ENCODE measurements at regions not wholly inside any gene's neighbourhood (a gene's known extent, or its start where the extent isn't known, plus 50 kb on each side); places are given as distances from the start of the nearest gene placed in this dataset.

DNA sequence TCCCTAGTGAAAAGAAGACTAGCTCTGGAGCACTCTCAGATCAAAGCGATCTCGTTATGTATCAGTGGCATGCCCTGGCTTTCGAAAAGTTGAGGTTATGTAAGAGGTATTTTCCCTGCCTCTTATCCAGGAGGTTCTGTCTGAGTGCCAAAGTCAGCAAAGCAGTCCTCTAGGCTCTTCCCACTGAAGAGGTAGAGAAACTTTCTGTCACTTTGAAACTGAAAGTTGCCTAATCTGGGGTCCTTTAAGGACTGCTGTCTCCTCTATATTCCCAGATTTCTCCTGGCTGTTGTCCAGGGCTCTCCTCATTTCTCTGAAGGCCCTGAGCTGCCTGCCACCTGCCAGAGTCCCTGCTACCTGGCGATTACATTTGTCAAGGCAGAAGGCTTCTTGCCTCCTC is 96.3 kb downstream of the B3GNT2 start:
- Histone ChIP-seq H3K4me3 (ENCODE audit: low read depth, low read length) (no peak overlapping the region), H3K27ac (ENCODE audit: low read depth) (no peak overlapping the region), H3K4me1 (ENCODE audit: insufficient read depth) (no peaks in the 10 kb centered on the region), H3K36me3 (ENCODE audit: insufficient read depth) (no peaks in the 10 kb centered on the region)
- DNase-seq (ENCODE audit: extremely low spot score), result no peak
- WGBS, result 37% methylated on average over 4 of the region's 4 CpGs

DNA sequence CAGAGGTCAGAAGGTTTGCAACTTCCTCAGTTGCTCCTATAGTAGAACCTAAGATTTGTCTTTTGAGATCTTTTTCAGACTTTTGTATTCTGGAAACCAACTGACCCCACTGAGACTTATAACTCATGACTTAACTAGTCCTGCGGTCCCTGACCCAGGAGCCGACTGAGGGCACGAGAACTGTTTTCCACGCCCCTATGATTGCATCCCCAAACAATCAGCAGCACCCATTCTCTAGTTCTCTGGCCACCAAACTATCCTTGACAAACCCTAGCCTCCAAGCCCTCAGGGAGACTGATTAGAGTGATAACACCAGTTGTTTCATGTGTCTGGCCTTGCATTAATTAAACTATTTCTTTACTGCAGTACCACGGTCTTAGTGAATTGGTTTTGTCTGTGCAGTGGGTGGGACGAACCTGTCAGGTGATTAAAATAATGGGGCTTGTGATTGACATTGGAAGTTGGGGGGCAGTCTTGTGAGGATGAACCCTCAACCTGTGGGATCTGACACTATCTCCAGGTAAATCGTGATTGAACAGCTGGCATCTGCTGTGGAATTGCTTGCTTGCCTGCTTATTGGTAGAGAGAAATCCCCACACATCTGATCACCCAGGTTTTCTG is 95.7 kb downstream of the B3GNT2 start:
- no peak for DNase-seq (ENCODE audit: extremely low spot score)
- H3K36me3 ChIP-seq (ENCODE audit: insufficient read depth), result no peaks in the 10 kb centered on the region
- H3K27ac ChIP-seq (ENCODE audit: low read depth), result no peak overlapping the region
- WGBS, result 88% methylated on average over 7 of the region's 7 CpGs
- no peak overlapping the region for H3K4me3 ChIP-seq (ENCODE audit: low read depth, low read length)
- no peaks in the 10 kb centered on the region for H3K4me1 ChIP-seq (ENCODE audit: insufficient read depth)

DNA sequence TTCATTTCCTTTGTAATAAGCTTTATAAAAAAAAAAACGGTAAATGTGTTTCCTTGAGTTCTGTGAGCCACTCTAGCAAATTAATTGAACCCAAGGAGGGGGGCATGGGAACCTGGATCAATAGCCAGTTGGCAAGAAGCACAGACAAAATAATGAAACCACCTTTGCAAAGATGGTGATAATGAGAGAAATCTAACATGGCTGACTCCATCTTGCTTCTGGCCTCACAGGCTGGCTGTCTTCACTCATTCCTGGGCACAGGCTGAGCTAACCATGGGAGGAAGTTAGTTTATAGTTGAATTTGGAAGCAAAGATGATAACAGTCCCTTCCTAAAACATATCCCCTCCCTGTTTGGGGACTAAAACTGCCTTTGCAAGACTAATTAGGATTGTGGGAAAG is 95.1 kb downstream of the B3GNT2 start:
- WGBS, result 89% methylated on average over 1 of the region's 1 CpG

DNA sequence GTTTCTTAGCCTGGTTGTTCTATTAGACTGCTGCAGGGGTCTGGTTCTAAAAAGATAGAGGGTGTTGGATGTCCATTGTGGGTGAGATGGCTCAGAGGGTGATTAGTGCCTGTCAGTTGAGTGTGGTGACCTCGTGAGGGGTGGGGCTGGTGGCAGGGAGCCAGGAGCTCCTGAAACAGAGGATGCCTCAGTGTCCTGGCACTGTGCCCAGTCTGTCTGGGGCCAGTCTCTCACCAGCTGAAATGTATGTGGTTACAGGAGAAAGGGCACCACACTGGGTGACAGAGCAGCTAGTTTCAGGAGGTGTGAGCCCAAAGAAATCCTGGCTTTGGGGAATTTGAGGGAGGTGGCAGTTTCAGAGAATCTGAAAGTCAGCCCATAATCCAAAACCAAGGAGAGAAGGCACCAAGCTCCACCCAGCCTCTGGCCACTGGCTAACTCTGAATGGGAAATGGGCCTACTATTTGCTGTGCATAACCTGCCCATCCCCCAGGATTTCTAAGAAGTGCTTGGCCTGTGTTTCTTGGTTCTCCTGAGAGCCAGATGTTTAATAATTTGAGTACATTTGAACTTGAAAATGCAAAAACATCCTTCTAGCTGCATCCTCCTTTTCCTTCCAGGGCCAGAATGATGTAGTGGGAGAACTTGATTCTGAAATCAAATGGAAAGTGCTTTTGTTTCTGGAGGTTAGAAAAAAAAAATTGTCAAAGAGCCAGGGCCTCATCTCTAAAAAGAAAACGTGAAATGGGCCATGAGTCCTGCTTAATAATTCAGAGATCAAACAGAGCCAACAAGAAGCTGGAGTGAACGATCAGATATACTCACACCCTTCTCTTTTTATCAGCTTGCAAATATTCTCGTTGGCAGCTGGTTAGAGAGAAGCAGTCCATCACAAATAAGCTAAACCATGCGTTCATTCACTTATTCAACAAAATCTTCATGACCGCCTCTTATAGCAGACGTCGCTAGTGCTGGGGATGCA is 92.3 kb downstream of the B3GNT2 start:
- no peak overlapping the region for H3K27ac ChIP-seq (ENCODE audit: low read depth)
- H3K36me3 ChIP-seq (ENCODE audit: insufficient read depth), result no peaks in the 10 kb centered on the region
- DNase-seq (ENCODE audit: extremely low spot score), result no peak
- H3K4me3 ChIP-seq (ENCODE audit: low read depth, low read length), result no peak overlapping the region
- H3K4me1 ChIP-seq (ENCODE audit: insufficient read depth), result no peaks in the 10 kb centered on the region
- 59% methylated on average over 8 of the region's 8 CpGs for WGBS

More for the DNA sequence above, 95.1 kb downstream of the B3GNT2 start:
- H3K4me3 ChIP-seq (ENCODE audit: low read depth, low read length), result no peak overlapping the region
- no peak for DNase-seq (ENCODE audit: extremely low spot score)
- H3K36me3 ChIP-seq (ENCODE audit: insufficient read depth), result no peaks in the 10 kb centered on the region
- no peaks in the 10 kb centered on the region for H3K4me1 ChIP-seq (ENCODE audit: insufficient read depth)
- no peak overlapping the region for H3K27ac ChIP-seq (ENCODE audit: low read depth)

DNA sequence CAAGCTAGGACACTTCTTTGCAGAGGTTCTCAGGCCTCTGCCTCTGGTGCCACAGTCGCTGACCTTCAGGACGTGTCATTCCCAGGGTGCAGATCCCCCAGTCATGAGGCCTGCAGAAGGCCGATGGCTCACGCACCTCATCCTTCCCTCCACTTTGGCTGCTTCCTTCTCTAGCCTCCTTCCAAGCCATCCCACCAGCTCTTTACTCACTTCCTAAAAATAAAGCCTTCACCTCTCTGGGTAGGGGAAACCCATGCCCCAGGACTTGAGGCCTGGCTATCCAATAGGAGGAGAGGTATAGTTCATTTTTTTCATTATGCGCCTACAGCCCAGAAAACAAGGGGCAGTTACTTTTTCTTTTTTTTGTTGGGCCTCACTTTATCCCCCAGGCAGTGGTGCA is 91.4 kb downstream of the B3GNT2 start:
- Histone ChIP-seq H3K4me3 (ENCODE audit: low read depth, low read length) (no peak overlapping the region), H3K27ac (ENCODE audit: low read depth) (no peak overlapping the region), H3K4me1 (ENCODE audit: insufficient read depth) (no peaks in the 10 kb centered on the region), H3K36me3 (ENCODE audit: insufficient read depth) (no peaks in the 10 kb centered on the region)
- no peak for DNase-seq (ENCODE audit: extremely low spot score)
- whole genome bisulfite sequencing, result 95% methylated on average over 5 of the region's 5 CpGs

DNA sequence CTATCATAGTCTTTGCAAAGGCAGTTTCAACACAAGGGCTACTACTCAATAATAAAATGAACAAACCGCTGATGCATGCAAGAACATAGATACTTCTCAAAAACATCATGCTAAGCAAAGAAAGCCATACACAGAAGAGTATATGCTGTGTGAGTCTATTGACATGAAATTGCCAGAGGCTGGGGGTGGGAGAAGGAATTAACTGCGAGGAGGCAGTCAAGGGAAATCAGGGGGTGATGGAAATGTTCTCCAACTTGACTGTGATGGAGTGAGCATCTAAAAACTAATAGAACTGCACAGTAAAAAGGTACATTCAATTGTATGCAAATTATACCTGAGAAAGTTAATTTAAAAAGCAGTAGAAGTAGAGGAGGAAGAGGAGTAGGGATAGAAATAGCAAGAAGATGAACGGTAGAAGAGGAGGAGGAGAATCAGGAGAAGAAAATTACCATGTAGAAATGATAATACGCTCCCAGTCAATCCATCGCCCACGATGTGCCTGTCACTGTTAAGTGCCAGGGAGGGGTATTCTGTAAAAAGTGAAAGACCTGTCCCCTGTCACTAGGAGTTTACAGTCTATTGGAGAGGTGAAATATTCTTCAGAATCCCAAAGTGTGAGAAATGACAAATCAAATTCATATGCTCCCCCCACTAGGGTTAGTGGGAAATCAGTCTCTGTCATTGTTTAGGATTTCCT is 90.3 kb downstream of the B3GNT2 start:
- Histone ChIP-seq H3K36me3 (ENCODE audit: insufficient read depth) (no peaks in the 10 kb centered on the region), H3K27ac (ENCODE audit: low read depth) (no peak overlapping the region), H3K4me1 (ENCODE audit: insufficient read depth) (no peaks in the 10 kb centered on the region), H3K4me3 (ENCODE audit: low read depth, low read length) (no peak overlapping the region)
- DNase-seq (ENCODE audit: extremely low spot score), result no peak
- 94% methylated on average over 6 of the region's 6 CpGs for WGBS

DNA sequence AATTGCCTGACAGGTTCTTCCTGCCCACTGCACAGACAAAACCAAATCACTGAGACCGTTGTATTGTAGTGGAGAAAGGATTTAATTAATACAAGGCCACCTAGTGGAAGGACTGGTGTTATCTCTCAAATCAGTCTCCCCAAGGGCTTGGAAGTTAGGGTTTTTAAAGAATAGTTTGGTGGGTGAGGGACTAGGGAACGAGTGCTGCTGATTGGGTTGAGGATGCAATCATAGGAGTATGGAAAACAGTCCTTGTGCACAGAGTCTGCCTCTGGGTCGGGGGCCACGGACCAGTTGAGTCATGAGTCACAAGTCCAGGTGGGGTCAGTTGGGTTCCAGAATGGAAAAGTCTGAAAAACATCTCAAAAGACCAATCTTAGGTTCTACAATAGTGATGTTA is 89.1 kb downstream of the B3GNT2 start:
- Histone ChIP-seq H3K4me3 (ENCODE audit: low read depth, low read length) (no peak overlapping the region), H3K36me3 (ENCODE audit: insufficient read depth) (no peaks in the 10 kb centered on the region), H3K4me1 (ENCODE audit: insufficient read depth) (no peaks in the 10 kb centered on the region), H3K27ac (ENCODE audit: low read depth) (no peak overlapping the region)
- no peak for DNase-seq (ENCODE audit: extremely low spot score)
- 87% methylated on average over 4 of the region's 4 CpGs for WGBS

DNA sequence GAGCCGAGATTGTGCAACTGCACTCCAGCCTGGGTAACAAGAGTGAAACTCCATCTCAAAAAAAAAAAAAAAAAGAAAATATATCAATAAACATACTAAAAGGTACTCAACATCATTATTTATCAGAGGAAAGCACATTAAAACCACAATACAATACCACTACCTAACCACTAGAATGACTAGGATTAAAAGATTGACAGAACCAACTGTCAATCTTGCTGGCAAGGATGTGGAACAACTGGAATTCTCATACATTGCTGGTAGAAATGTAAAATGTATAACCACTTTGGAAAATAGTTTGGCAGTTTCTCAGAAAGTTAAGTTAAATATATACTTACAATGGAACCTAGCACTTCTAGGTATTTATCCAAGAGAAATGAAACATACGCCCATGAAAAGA is 88.6 kb downstream of the B3GNT2 start:
- H3K36me3 ChIP-seq (ENCODE audit: insufficient read depth), result no peaks in the 10 kb centered on the region
- no peak for DNase-seq (ENCODE audit: extremely low spot score)
- no peak overlapping the region for H3K27ac ChIP-seq (ENCODE audit: low read depth)
- no peak overlapping the region for H3K4me3 ChIP-seq (ENCODE audit: low read depth, low read length)
- WGBS, result 95% methylated on average over 2 of the region's 2 CpGs
- H3K4me1 ChIP-seq (ENCODE audit: insufficient read depth), result no peaks in the 10 kb centered on the region

DNA sequence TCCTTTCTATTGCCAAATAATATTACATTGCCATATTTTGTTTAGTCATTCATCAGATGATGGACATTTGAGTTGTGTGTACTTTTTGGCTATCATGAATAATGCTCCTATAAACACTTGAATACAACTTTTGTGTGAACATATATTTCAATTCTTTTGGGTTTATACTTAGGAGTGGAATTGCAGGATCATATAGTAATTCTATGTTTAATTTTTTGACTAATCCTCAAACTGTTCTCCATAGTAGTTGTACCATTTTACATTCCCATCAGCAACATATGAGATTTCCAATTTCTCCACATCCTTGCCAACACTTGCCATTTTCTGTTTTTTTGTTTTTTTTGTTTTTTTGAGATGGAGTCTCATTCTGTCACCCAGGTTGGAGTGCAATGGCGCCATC is 87.2 kb downstream of the B3GNT2 start:
- 86% methylated on average over 1 of the region's 1 CpG for WGBS
- H3K4me1 ChIP-seq (ENCODE audit: insufficient read depth), result no peaks in the 10 kb centered on the region

DNA sequence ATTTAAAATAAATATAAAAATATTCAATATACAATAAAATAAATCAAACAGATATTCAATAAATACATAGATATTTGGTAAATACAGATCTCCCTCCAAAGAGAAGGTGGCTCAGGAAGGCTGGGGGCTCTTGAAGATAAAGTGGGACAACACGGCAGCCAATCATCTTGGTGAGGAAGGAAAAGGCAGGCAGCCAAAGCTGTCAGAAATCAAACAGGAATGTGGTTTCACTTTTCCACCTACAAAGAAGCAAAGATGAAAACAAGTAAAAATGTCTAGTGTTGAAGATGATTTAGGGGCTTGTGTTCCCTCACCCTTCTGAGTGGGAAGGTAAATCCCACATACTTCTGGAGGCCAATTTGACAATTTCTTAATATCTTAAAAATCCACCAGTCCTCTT is 85.7 kb downstream of the B3GNT2 start:
- no peak for DNase-seq (ENCODE audit: extremely low spot score)
- H3K4me1 ChIP-seq (ENCODE audit: insufficient read depth), result no peaks in the 10 kb centered on the region
- no peak overlapping the region for H3K27ac ChIP-seq (ENCODE audit: low read depth)
- no peak overlapping the region for H3K4me3 ChIP-seq (ENCODE audit: low read depth, low read length)
- 52% methylated on average over 1 of the region's 1 CpG for WGBS
- no peaks in the 10 kb centered on the region for H3K36me3 ChIP-seq (ENCODE audit: insufficient read depth)

More for the DNA sequence above, 87.2 kb downstream of the B3GNT2 start:
- no peaks in the 10 kb centered on the region for H3K36me3 ChIP-seq (ENCODE audit: insufficient read depth)
- no peak overlapping the region for H3K4me3 ChIP-seq (ENCODE audit: low read depth, low read length)
- DNase-seq (ENCODE audit: extremely low spot score), result no peak
- no peak overlapping the region for H3K27ac ChIP-seq (ENCODE audit: low read depth)

DNA sequence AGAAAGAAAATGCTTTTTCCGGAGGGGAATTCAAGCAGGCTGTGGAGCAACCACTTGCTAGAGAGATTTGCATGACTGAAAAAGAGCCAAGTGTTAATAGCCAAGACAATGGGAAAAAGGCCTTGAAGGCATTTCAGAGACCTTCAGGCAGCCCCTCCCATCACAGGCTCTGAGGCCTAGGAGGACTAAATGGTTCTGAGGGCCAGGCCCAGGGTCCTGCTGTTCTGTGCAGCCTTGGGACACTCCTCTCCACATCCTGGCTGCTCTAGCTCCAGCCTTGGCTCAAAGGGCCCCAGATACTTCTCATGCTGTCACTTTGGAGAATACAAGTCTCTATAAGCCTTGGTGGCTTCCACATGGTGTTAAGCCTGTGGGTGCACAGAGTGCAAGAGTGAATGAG is 81.8 kb downstream of the B3GNT2 start:
- WGBS, result 95% methylated on average over 1 of the region's 1 CpG

More for the DNA sequence above, 81.8 kb downstream of the B3GNT2 start:
- Histone ChIP-seq H3K4me3 (ENCODE audit: low read depth, low read length) (no peak overlapping the region), H3K4me1 (ENCODE audit: insufficient read depth) (no peaks in the 10 kb centered on the region), H3K27ac (ENCODE audit: low read depth) (no peak overlapping the region), H3K36me3 (ENCODE audit: insufficient read depth) (no peaks in the 10 kb centered on the region)
- DNase-seq (ENCODE audit: extremely low spot score), result no peak
